HG03095 (cell line): ENCODE measurements at regions not wholly inside any gene's neighbourhood (a gene's known extent, or its start where the extent isn't known, plus 50 kb on each side); places are given as distances from the start of the nearest gene placed in this dataset.
A peak's percentile ranks its signal among the peaks of the same experiment; 100 is the strongest.
"Not testable (repeated sequence)": the region's sequence is repeated elsewhere in the genome, so short reads cannot be mapped to it uniquely, and the experiment has no call there.

Experiments
- ATAC-seq: cut with Tn5 transposase; IDR thresholded peaks from one replicate; pipeline ENCODE4 v1.9.1; 2021; ENCODE audit warnings: moderate library complexity; ENCODE audit not compliant: unreplicated experiment

GRCh38 chr4:81375745-81376144 is 96.0 kb downstream of the RASGEF1B start:
- ATAC-seq, result no peak

GRCh38 chr4:81369886-81370285 is 101.8 kb downstream of the RASGEF1B start:
- no peak for ATAC-seq

- no peak for ATAC-seq
These were observed 104.9 kb downstream of the RASGEF1B start for GRCh38 chr4:81366779-81367178.

- ATAC-seq, result no peak
These were observed 111.0 kb downstream of the RASGEF1B start for GRCh38 chr4:81360737-81361136.

GRCh38 chr4:81359207-81359606 is 112.5 kb downstream of the RASGEF1B start:
- no peak for ATAC-seq

GRCh38 chr4:81358154-81358553 is 113.6 kb downstream of the RASGEF1B start:
- ATAC-seq, result no peak

- no peak for ATAC-seq
These were observed 115.1 kb downstream of the RASGEF1B start for GRCh38 chr4:81356621-81357020.

- no peak for ATAC-seq
These were observed 116.6 kb downstream of the RASGEF1B start for GRCh38 chr4:81355136-81355535.

- ATAC-seq, result no peak
These were observed 117.8 kb downstream of the RASGEF1B start for GRCh38 chr4:81353861-81354260.

- ATAC-seq, result no peak
These were observed 119.3 kb downstream of the RASGEF1B start for GRCh38 chr4:81352446-81352835.

GRCh38 chr4:81351654-81352445 is 119.9 kb downstream of the RASGEF1B start:
- peak; percentile 88 for ATAC-seq

GRCh38 chr4:81350040-81350439 is 121.7 kb downstream of the RASGEF1B start:
- ATAC-seq, result no peak

GRCh38 chr4:81348778-81349094 is 123.0 kb downstream of the RASGEF1B start:
- ATAC-seq, result no peak

- ATAC-seq, result no peak
These were observed 123.5 kb downstream of the RASGEF1B start for GRCh38 chr4:81348086-81348777.

GRCh38 chr4:81346719-81347118 is 125.0 kb downstream of the RASGEF1B start:
- no peak for ATAC-seq

- ATAC-seq, result no peak
These were observed 128.2 kb downstream of the RASGEF1B start for GRCh38 chr4:81343536-81343935.

GRCh38 chr4:81343046-81343445 is 128.0 kb upstream of the PRKG2 start:
- no peak for ATAC-seq

- no peak for ATAC-seq
These were observed 122.2 kb upstream of the PRKG2 start for GRCh38 chr4:81337211-81337610.

GRCh38 chr4:81335122-81335912 is 120.3 kb upstream of the PRKG2 start:
- ATAC-seq, result no peak

- ATAC-seq, result no peak
These were observed 115.0 kb upstream of the PRKG2 start for GRCh38 chr4:81330018-81330417.

- ATAC-seq, result no peak
These were observed 111.6 kb upstream of the PRKG2 start for GRCh38 chr4:81326581-81326980.

- not testable (repeated sequence) for ATAC-seq
These were observed 109.6 kb upstream of the PRKG2 start for GRCh38 chr4:81324594-81324993.
